C4-2B (cell line): ENCODE measurements at regions not wholly inside any gene's neighbourhood (a gene's known extent, or its start where the extent isn't known, plus 50 kb on each side); places are given as distances from the start of the nearest gene placed in this dataset.

Experiments
- ZFX ChIP-seq: fragments of 450-650 bp; IDR thresholded peaks from 2 replicates; pipeline ENCODE4 v1.6.1; 2017
- TF ChIP-seq, protein P1 (sequence below): fragments of 450-650 bp; conservative IDR thresholded peaks from 2 replicates; pipeline ENCODE4 v1.5.1; 2017; ENCODE audit warnings: mild to moderate bottlenecking

DNA sequence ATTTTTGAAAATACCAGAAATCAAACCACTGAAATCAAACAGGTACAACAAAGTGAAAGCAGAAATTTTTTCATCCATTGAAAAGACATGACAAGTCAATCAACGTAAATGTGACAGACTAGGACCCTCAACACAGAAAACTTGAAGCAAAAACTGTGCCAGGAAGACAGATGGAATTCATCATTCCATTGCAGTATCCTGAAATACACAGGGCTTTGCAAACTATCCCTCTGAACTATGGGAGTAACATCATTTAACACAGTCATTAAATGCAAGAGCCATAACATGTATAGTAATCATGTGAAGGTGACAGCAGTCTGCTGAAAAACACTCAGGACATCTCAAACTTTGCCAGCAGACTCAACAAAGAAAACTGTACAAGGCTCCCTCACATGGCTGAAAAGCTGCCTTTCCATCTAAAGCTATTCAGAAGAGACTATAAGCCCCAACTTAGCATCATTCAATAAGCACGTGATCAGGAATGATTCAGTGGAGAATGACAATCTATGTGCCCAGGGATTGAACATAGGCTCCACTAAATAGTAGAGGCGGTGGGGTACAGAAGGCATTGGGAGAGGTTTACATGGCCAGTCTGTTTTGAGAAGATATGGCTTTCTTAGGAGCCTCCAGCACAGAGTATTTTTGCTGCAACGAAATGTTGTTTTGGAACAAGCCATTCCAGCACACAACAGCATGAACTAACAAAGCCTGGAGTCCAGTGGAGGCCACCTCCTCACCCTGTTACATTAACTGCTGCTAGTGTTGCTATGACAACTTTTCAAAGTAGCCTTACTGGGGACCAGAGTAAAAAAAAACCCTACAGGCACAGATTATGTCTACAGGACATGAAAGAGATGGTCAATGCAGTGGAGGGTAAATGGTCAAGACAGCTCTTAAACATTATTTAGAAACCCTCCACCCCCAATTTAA, 274.5 kb upstream of the NOCT start:
- TF ChIP-seq, protein P1, sequence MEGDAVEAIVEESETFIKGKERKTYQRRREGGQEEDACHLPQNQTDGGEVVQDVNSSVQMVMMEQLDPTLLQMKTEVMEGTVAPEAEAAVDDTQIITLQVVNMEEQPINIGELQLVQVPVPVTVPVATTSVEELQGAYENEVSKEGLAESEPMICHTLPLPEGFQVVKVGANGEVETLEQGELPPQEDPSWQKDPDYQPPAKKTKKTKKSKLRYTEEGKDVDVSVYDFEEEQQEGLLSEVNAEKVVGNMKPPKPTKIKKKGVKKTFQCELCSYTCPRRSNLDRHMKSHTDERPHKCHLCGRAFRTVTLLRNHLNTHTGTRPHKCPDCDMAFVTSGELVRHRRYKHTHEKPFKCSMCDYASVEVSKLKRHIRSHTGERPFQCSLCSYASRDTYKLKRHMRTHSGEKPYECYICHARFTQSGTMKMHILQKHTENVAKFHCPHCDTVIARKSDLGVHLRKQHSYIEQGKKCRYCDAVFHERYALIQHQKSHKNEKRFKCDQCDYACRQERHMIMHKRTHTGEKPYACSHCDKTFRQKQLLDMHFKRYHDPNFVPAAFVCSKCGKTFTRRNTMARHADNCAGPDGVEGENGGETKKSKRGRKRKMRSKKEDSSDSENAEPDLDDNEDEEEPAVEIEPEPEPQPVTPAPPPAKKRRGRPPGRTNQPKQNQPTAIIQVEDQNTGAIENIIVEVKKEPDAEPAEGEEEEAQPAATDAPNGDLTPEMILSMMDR, result no peak
- no peak for TF ChIP-seq ZFX
